Stimulated activated CD4-positive, alpha-beta T cell treated with anti-CD3 and anti-CD28 coated beads, Interleukin-1b, Interleukin-23, amount 100 ng/mL, for 24 hours (primary cell): ENCODE measurements at regions not wholly inside any gene's neighbourhood (a gene's known extent, or its start where the extent isn't known, plus 50 kb on each side); places are given as distances from the start of the nearest gene placed in this dataset.
"Not testable (repeated sequence)": the region's sequence is repeated elsewhere in the genome, so short reads cannot be mapped to it uniquely, and the experiment has no call there.

Experiments
- DNase-seq, 4 experiments: peaks; one replicate each; pipeline ENCODE4 v3.0.0-alpha.2; 2020; ENCODE audit warnings: low read depth in 4 of 4, low spot score in 1 of 4

GRCh38 chr4:111115881-111116280 lies 493.0 kb upstream of the PITX2 start:
- DNase-seq: no peak

GRCh38 chr4:111120191-111120590 lies 497.3 kb upstream of the PITX2 start:
- DNase-seq: no peak

GRCh38 chr4:111126340-111126739 lies 503.5 kb upstream of the PITX2 start:
- DNase-seq: no peak

- DNase-seq: no peak
Measured at GRCh38 chr4:111127841-111128240, 505.0 kb upstream of the PITX2 start.

- DNase-seq: no peak
Measured at GRCh38 chr4:111128327-111128726, 505.4 kb upstream of the PITX2 start.

GRCh38 chr4:111136438-111136837 lies 513.6 kb upstream of the PITX2 start:
- no peak for DNase-seq

GRCh38 chr4:111136967-111137366 lies 514.1 kb upstream of the PITX2 start:
- DNase-seq: no peak

- DNase-seq: no peak
Measured at GRCh38 chr4:111143510-111143909, 520.6 kb upstream of the PITX2 start.

GRCh38 chr4:111154934-111155333 lies 532.1 kb upstream of the PITX2 start:
- DNase-seq: no peak

- not testable (repeated sequence) for DNase-seq
Measured at GRCh38 chr4:111164556-111164955, 541.7 kb upstream of the PITX2 start.

GRCh38 chr4:111174331-111174730 lies 551.5 kb upstream of the PITX2 start:
- DNase-seq: no peak

- DNase-seq: no peak
Measured at GRCh38 chr4:111178231-111178630, 555.4 kb upstream of the PITX2 start.

GRCh38 chr4:111187108-111187507 lies 564.2 kb upstream of the PITX2 start:
- no peak for DNase-seq

- no peak for DNase-seq
Measured at GRCh38 chr4:111198446-111198845, 575.6 kb upstream of the PITX2 start.

- DNase-seq: no peak
Measured at GRCh38 chr4:111204797-111205196, 581.9 kb upstream of the PITX2 start.

- DNase-seq: no peak
Measured at GRCh38 chr4:111208970-111209369, 586.1 kb upstream of the PITX2 start.

- no peak for DNase-seq
Measured at GRCh38 chr4:111209706-111210105, 586.8 kb upstream of the PITX2 start.

GRCh38 chr4:111210595-111210994 lies 587.7 kb upstream of the PITX2 start:
- no peak for DNase-seq

- no peak for DNase-seq
Measured at GRCh38 chr4:111213531-111213930, 590.7 kb upstream of the PITX2 start.

GRCh38 chr4:111214371-111214770 lies 591.5 kb upstream of the PITX2 start:
- DNase-seq: no peak

- no peak for DNase-seq
Measured at GRCh38 chr4:111215755-111216154, 592.9 kb upstream of the PITX2 start.

GRCh38 chr4:111216791-111217190 lies 593.9 kb upstream of the PITX2 start:
- no peak for DNase-seq

- DNase-seq: no peak
Measured at GRCh38 chr4:111221371-111221770, 598.5 kb upstream of the PITX2 start.

- DNase-seq: no peak
Measured at GRCh38 chr4:111228396-111228795, 605.5 kb upstream of the PITX2 start.
